GM23338 (cell line): ENCODE measurements at regions not wholly inside any gene's neighbourhood (a gene's known extent, or its start where the extent isn't known, plus 50 kb on each side); places are given as distances from the start of the nearest gene placed in this dataset.

Experiments
- CTCF ChIP-seq, 2 experiments: fragments of 200-600 bp in 1 of 2; sonication (generic) in 1 of 2; conservative IDR thresholded peaks; 2 replicates each; pipeline versions ENCODE4 v1.5.1 to v1.6.1; 2016 to 2017; ENCODE audit warnings: antibody characterized with exemption in 2 of 2, low read depth in 2 of 2, mild to moderate bottlenecking in 2 of 2, moderate library complexity in 1 of 2
- POLR2AphosphoS5 ChIP-seq: IDR thresholded peaks from 2 replicates; pipeline ENCODE4 v1.6.1; 2016; ENCODE audit warnings: antibody characterized with exemption, low read depth
- REST ChIP-seq: IDR thresholded peaks from one replicate; pipeline ENCODE4 v1.6.1; 2018; ENCODE audit warnings: antibody characterized with exemption; ENCODE audit not compliant: unreplicated experiment

DNA sequence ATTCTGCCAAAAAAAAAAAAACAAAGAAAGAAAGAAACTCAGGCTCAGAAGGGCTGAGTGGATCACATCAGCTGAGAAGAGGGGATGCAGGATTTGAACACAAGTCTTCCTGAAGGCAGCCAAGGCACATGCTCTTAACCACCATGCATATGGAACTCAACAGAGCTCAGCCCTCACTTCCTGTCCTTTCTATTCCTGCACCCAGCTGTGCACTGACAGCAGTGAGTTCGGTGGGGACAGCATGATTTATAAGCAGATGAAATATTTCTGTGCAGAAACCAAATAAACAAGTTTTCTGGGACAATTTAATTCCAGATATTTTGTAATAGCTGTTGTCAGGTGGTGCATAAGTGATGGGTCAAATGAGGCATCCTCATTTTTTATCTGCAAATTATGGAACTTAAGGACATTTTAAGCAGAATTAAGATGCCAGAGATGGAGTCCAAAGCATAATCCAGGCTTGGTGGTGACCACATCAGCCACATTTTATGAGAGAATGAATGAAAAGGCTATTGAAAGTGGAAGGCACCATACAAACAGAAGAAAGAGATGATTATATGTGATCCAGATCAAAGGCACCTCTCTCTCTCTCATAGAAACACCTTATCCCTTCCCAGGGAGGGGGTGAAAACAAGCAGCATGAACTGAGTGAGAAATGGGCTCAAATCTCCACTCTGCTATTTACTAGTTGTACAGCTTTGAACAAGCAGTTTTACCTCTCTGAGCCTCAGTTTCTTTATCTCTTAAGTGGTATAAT lies 303.6 kb upstream of the MSX2 start:
- no peak for TF ChIP-seq CTCF (conservative IDR thresholded peaks at IDR 0.05; ENCODE audit: low read depth in 2 of 2)
- TF ChIP-seq POLR2AphosphoS5: no peak
- TF ChIP-seq REST: no peak
